GM18868 (cell line): ENCODE measurements at regions not wholly inside any gene's neighbourhood (a gene's known extent, or its start where the extent isn't known, plus 50 kb on each side); places are given as distances from the start of the nearest gene placed in this dataset.

Source experiments
- ATAC-seq: cut with Tn5 transposase; IDR thresholded peaks from one replicate; pipeline ENCODE4 v1.9.1; 2021; ENCODE audit warnings: mild to moderate bottlenecking, moderate library complexity; ENCODE audit not compliant: unreplicated experiment

GRCh38 chr16:62149631-62150030 lies 113.4 kb upstream of the CDH8 start:
- no peak for ATAC-seq

GRCh38 chr16:62137996-62138395 lies 101.8 kb upstream of the CDH8 start:
- no peak for ATAC-seq

- ATAC-seq, result no peak
These were observed 99.7 kb upstream of the CDH8 start for GRCh38 chr16:62135911-62136310.

GRCh38 chr16:62135446-62135845 lies 99.2 kb upstream of the CDH8 start:
- no peak for ATAC-seq

- no peak for ATAC-seq
These were observed 93.9 kb upstream of the CDH8 start for GRCh38 chr16:62130101-62130500.

- no peak for ATAC-seq
These were observed 69.0 kb upstream of the CDH8 start for GRCh38 chr16:62105244-62105643.

GRCh38 chr16:62102588-62102987 lies 66.3 kb upstream of the CDH8 start:
- ATAC-seq, result no peak

GRCh38 chr16:62100651-62101050 lies 64.4 kb upstream of the CDH8 start:
- no peak for ATAC-seq

GRCh38 chr16:62089715-62090114 lies 53.5 kb upstream of the CDH8 start:
- no peak for ATAC-seq

GRCh38 chr16:62088731-62089410 lies 52.6 kb upstream of the CDH8 start:
- no peak for ATAC-seq
